LNCAP (cell line): ENCODE measurements at regions not wholly inside any gene's neighbourhood (a gene's known extent, or its start where the extent isn't known, plus 50 kb on each side); places are given as distances from the start of the nearest gene placed in this dataset.

ENCODE experiments used
- CTCF ChIP-seq: fragments of 450-650 bp; IDR thresholded peaks from 2 replicates; pipeline ENCODE4 v1.5.1; 2017; ENCODE audit warnings: mild to moderate bottlenecking

GRCh38 chr5:106780355-106780754, 890.4 kb downstream of the EFNA5 start:
- TF ChIP-seq CTCF: no peak

GRCh38 chr5:106768392-106768791, 902.3 kb downstream of the EFNA5 start:
- no peak for TF ChIP-seq CTCF

GRCh38 chr5:106766916-106767315, 903.8 kb downstream of the EFNA5 start:
- no peak for TF ChIP-seq CTCF

GRCh38 chr5:106759581-106759980, 911.2 kb downstream of the EFNA5 start:
- no peak for TF ChIP-seq CTCF

- TF ChIP-seq CTCF: no peak
Observed at GRCh38 chr5:106759152-106759551, 911.6 kb downstream of the EFNA5 start.

- no peak for TF ChIP-seq CTCF
Observed at GRCh38 chr5:106757672-106758071, 913.1 kb downstream of the EFNA5 start.

GRCh38 chr5:106755789-106756188, 914.9 kb downstream of the EFNA5 start:
- TF ChIP-seq CTCF: no peak

- TF ChIP-seq CTCF: no peak
Observed at GRCh38 chr5:106755066-106755465, 915.7 kb downstream of the EFNA5 start.
